Neural progenitor cell (in vitro differentiated cells): ENCODE measurements at regions not wholly inside any gene's neighbourhood (a gene's known extent, or its start where the extent isn't known, plus 50 kb on each side); places are given as distances from the start of the nearest gene placed in this dataset.

ENCODE experiments used
- DNase-seq: peaks from one replicate; pipeline ENCODE4 v3.0.0-alpha.2; 2016; ENCODE audit warnings: low spot score
- H2AFZ ChIP-seq: fragments of 200-600 bp; sonication (generic); replicated peaks from 2 replicates; pipeline ENCODE4 v1.6.1; 2016; ENCODE audit warnings: antibody characterized with exemption
- H3F3A ChIP-seq: fragments of 200-600 bp; sonication (generic); 2 replicates; pipeline ENCODE4 v1.6.1; 2016; ENCODE audit warnings: antibody characterized with exemption, low read depth
- H3K27ac ChIP-seq: fragments of 200-600 bp; sonication (generic); 2 replicates; pipeline ENCODE4 v1.5.1; 2016; ENCODE audit warnings: mild to moderate bottlenecking
- H3K27me3 ChIP-seq: fragments of 200-600 bp; sonication (generic); 2 replicates; pipeline ENCODE4 v1.6.1; 2016; ENCODE audit warnings: mild to moderate bottlenecking, moderate library complexity
- H3K36me3 ChIP-seq: fragments of 200-600 bp; sonication (generic); 2 replicates; pipeline ENCODE4 v1.5.1; 2016
- H3K4me1 ChIP-seq: fragments of 200-600 bp; sonication (generic); 2 replicates; pipeline ENCODE4 v1.6.1; 2016; ENCODE audit warnings: mixed run types
- H3K4me2 ChIP-seq: fragments of 200-600 bp; sonication (generic); 2 replicates; pipeline ENCODE4 v1.6.1; 2016
- H3K4me3 ChIP-seq: fragments of 200-600 bp; sonication (generic); 2 replicates; pipeline ENCODE4 v1.5.1; 2016
- H3K79me2 ChIP-seq: fragments of 200-600 bp; sonication (generic); 2 replicates; pipeline ENCODE4 v1.6.1; 2016; ENCODE audit warnings: low read depth
- H3K9ac ChIP-seq: fragments of 200-600 bp; sonication (generic); 2 replicates; pipeline ENCODE4 v1.6.1; 2016
- H3K9me3 ChIP-seq: fragments of 200-600 bp; sonication (generic); 2 replicates; pipeline ENCODE4 v1.5.1; 2016; ENCODE audit warnings: low read depth
- H4K20me1 ChIP-seq: fragments of 200-600 bp; sonication (generic); 2 replicates; pipeline ENCODE4 v1.6.1; 2016; ENCODE audit warnings: low read depth
- H3K27ac Mint-ChIP-seq: 3 replicates; pipeline ENCODE4 v1.8.0; 2021; ENCODE audit warnings: mixed read lengths
- H3K27me3 Mint-ChIP-seq: 2 replicates; pipeline ENCODE4 v1.8.0; 2022; ENCODE audit warnings: low read depth, mild to moderate bottlenecking, inconsistent platforms, moderate library complexity, mixed read lengths; ENCODE audit not compliant: insufficient read depth
- H3K36me3 Mint-ChIP-seq: 3 replicates; pipeline ENCODE4 v1.8.0; 2021; ENCODE audit warnings: mixed read lengths
- H3K4me1 Mint-ChIP-seq: 3 replicates; pipeline ENCODE4 v1.8.0; 2021; ENCODE audit warnings: mixed read lengths
- H3K4me3 Mint-ChIP-seq: 3 replicates; pipeline ENCODE4 v1.8.0; 2021; ENCODE audit warnings: mild to moderate bottlenecking, moderate library complexity, mixed read lengths
- H3K9me3 Mint-ChIP-seq: 3 replicates; pipeline ENCODE4 v1.8.0; 2020; ENCODE audit warnings: mixed read lengths
- CTCF ChIP-seq: fragments of 200-600 bp; sonication (generic); IDR thresholded peaks from 2 replicates; pipeline ENCODE4 v1.5.1; 2017; ENCODE audit warnings: antibody characterized with exemption, mild to moderate bottlenecking
- EZH2 ChIP-seq: fragments of 200-600 bp; sonication (generic); IDR thresholded peaks from 2 replicates; pipeline ENCODE4 v1.6.1; 2017; ENCODE audit warnings: antibody characterized with exemption, mild to moderate bottlenecking, moderate library complexity
- EZH2phosphoT487 ChIP-seq: fragments of 200-600 bp; sonication (generic); IDR thresholded peaks from 2 replicates; pipeline ENCODE4 v1.6.1; 2017; ENCODE audit warnings: antibody characterized with exemption

- H3K4me2 ChIP-seq, result no peak overlapping the region
- Mint-ChIP-seq H3K4me3 (no peak overlapping the region), H3K27ac (no peak overlapping the region), H3K36me3 (no peaks in the 10 kb centered on the region), H3K9me3 (no peaks in the 10 kb centered on the region), H3K27me3 (no peaks in the 10 kb centered on the region), H3K4me1 (peaks cover 7% of the 10 kb centered on the region)
- H4K20me1 ChIP-seq, result no peaks in the 10 kb centered on the region
- H3K9me3 ChIP-seq, result no peaks in the 10 kb centered on the region
- no peak overlapping the region for H3K27ac ChIP-seq
- no peaks in the 10 kb centered on the region for H3K79me2 ChIP-seq
- peaks cover 3% of the 10 kb centered on the region for H3K4me1 ChIP-seq
- H3K9ac ChIP-seq, result no peak overlapping the region
- no peak overlapping the region for H2AFZ ChIP-seq
- no peaks in the 10 kb centered on the region for H3K36me3 ChIP-seq
- TF ChIP-seq EZH2phosphoT487 (no peak), CTCF (no peak), EZH2 (no peak)
- H3F3A ChIP-seq, result no peaks in the 10 kb centered on the region
- no peaks in the 10 kb centered on the region for H3K27me3 ChIP-seq
- no peak for DNase-seq
- H3K4me3 ChIP-seq, result no peak overlapping the region
These were observed 306.9 kb downstream of the LRFN2 start for GRCh38 chr6:40280231-40280630.

GRCh38 chr6:40276141-40276540, 311.0 kb downstream of the LRFN2 start:
- H3K9me3 Mint-ChIP-seq, result no peaks in the 10 kb centered on the region
- no peak overlapping the region for H3K27ac Mint-ChIP-seq
- H3K9me3 ChIP-seq, result no peaks in the 10 kb centered on the region
- H3K79me2 ChIP-seq, result no peaks in the 10 kb centered on the region
- no peak for DNase-seq
- H3K4me3 Mint-ChIP-seq, result no peak overlapping the region
- H3K4me2 ChIP-seq, result no peak overlapping the region
- no peaks in the 10 kb centered on the region for H3K36me3 ChIP-seq
- H3K27me3 Mint-ChIP-seq, result peaks cover 3% of the 10 kb centered on the region
- no peaks in the 10 kb centered on the region for H3K4me1 ChIP-seq
- TF ChIP-seq EZH2 (no peak), CTCF (no peak), EZH2phosphoT487 (no peak)
- H3K9ac ChIP-seq, result no peak overlapping the region
- no peak overlapping the region for H2AFZ ChIP-seq
- no peak overlapping the region for H3K27ac ChIP-seq
- H3K4me1 Mint-ChIP-seq, result peaks cover 1% of the 10 kb centered on the region
- no peaks in the 10 kb centered on the region for H3K27me3 ChIP-seq
- H3K36me3 Mint-ChIP-seq, result no peaks in the 10 kb centered on the region
- H3F3A ChIP-seq, result no peaks in the 10 kb centered on the region
- H4K20me1 ChIP-seq, result no peaks in the 10 kb centered on the region
- H3K4me3 ChIP-seq, result no peak overlapping the region

- Mint-ChIP-seq H3K36me3 (no peaks in the 10 kb centered on the region), H3K27me3 (peaks cover 3% of the 10 kb centered on the region), H3K9me3 (no peaks in the 10 kb centered on the region), H3K27ac (no peak overlapping the region), H3K4me1 (no peaks in the 10 kb centered on the region), H3K4me3 (no peak overlapping the region)
- H3K4me3 ChIP-seq, result no peak overlapping the region
- no peaks in the 10 kb centered on the region for H3F3A ChIP-seq
- no peaks in the 10 kb centered on the region for H3K9me3 ChIP-seq
- no peaks in the 10 kb centered on the region for H3K27me3 ChIP-seq
- H3K9ac ChIP-seq, result no peak overlapping the region
- DNase-seq, result no peak
- no peaks in the 10 kb centered on the region for H3K79me2 ChIP-seq
- H2AFZ ChIP-seq, result no peak overlapping the region
- no peak overlapping the region for H3K4me2 ChIP-seq
- no peaks in the 10 kb centered on the region for H3K4me1 ChIP-seq
- no peaks in the 10 kb centered on the region for H3K36me3 ChIP-seq
- no peak for TF ChIP-seq CTCF
- no peak for TF ChIP-seq EZH2
- no peak for TF ChIP-seq EZH2phosphoT487
- H4K20me1 ChIP-seq, result no peaks in the 10 kb centered on the region
- H3K27ac ChIP-seq, result no peak overlapping the region
These were observed 313.1 kb downstream of the LRFN2 start for GRCh38 chr6:40274058-40274457.

- Mint-ChIP-seq H3K4me1 (peaks cover 8% of the 10 kb centered on the region), H3K27me3 (peaks cover 10% of the 10 kb centered on the region), H3K27ac (no peak overlapping the region), H3K36me3 (no peaks in the 10 kb centered on the region), H3K4me3 (no peak overlapping the region), H3K9me3 (no peaks in the 10 kb centered on the region)
- no peak for DNase-seq
- H3K4me3 ChIP-seq, result no peak overlapping the region
- no peaks in the 10 kb centered on the region for H3K36me3 ChIP-seq
- peaks cover 8% of the 10 kb centered on the region for H3K4me1 ChIP-seq
- H3F3A ChIP-seq, result no peaks in the 10 kb centered on the region
- no peaks in the 10 kb centered on the region for H3K9me3 ChIP-seq
- no peaks in the 10 kb centered on the region for H4K20me1 ChIP-seq
- no peak overlapping the region for H3K27ac ChIP-seq
- no peak overlapping the region for H3K9ac ChIP-seq
- no peaks in the 10 kb centered on the region for H3K79me2 ChIP-seq
- H2AFZ ChIP-seq, result no peak overlapping the region
- no peaks in the 10 kb centered on the region for H3K27me3 ChIP-seq
- TF ChIP-seq EZH2phosphoT487, result no peak
- no peak for TF ChIP-seq EZH2
- no peak for TF ChIP-seq CTCF
- no peak overlapping the region for H3K4me2 ChIP-seq
These were observed 318.6 kb downstream of the LRFN2 start for GRCh38 chr6:40268614-40269013.
